SKM-1 treated with dmso at 0.1 percent for 144 hours (cell line): ENCODE measurements at regions not wholly inside any gene's neighbourhood (a gene's known extent, or its start where the extent isn't known, plus 50 kb on each side); places are given as distances from the start of the nearest gene placed in this dataset.
A peak's percentile ranks its signal among the peaks of the same experiment; 100 is the strongest.

ENCODE experiments used
- DNase-seq: peaks from one replicate; lab custom pipeline; 2025; ENCODE audit not compliant: unreplicated experiment; lab: John Stamatoyannopoulos, UW

DNA sequence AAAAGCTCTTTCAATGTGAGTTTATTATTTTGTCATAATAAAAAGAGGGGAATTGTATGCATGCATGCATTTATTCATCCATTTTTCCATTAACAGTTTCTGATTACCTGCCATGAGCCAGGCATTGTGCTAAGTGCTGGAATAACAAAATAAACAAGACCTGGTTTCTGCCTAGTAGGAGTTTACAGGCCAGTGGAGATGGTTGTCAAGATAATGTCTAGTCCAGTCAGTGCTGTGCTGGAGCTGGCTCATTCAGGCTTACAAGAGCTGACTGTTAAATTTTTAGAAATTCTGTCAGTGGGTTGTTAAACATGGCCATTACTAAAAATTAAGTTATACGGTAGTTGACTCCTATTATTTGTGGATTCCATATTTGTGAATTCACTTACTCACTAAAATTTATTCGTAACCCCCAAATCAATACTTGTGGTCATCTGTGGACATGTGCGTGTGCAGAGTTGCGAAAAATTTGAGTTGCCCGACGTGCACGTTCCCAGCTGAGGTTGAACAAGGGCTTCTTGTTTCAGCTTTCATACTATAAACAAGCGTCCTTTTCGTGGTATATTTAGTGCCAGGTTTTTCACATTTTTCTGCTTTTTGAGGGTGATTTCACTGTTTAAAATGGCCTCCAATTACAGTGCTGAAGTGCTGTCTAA, 172.3 kb upstream of the RPS6KA3 start:
- DNase-seq = no peak

GRCh38 chrX:20437683-20438082, 171.0 kb upstream of the RPS6KA3 start:
- DNase-seq = no peak

- DNase-seq = no peak
These were observed 169.2 kb upstream of the RPS6KA3 start for GRCh38 chrX:20435913-20436312.

DNA sequence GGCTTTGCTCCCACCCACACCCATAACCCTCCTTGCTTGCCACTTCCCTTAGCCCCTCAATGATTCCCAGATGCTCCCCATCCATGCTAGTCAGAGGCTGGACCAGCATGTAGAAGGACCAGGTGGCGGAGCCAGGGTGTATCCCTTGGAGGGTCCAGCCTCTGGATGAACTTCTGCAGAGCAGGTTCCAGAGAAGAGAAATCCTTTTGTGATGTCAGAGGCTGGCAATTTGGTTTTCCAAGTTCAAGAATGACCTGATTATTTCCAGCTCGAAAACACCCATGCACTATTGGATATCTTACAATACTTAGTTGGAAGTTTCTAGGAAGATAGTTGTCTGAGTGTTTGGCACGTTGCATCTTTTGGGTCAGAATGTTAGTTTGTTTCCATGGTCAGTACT, 168.3 kb upstream of the RPS6KA3 start:
- DNase-seq = no peak

DNA sequence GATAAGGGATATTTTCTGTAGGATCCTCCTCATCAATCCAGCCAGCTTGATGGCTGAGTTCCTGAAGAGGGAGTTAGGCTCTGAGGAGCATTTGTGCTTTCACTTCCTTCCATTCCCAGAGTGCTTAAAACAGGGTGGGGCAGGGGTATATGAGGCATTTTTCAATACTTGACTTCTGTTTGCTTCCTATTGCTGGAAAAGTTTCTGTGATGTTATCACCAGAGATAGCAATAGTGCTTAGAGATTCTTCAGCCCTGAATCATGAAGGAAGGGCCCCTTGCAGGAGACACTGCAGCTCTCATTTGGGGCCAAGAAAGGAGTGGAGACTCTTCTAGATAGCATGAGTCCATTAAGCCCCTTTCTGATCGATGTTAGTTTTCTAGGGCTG, 166.7 kb upstream of the RPS6KA3 start:
- no peak for DNase-seq

DNA sequence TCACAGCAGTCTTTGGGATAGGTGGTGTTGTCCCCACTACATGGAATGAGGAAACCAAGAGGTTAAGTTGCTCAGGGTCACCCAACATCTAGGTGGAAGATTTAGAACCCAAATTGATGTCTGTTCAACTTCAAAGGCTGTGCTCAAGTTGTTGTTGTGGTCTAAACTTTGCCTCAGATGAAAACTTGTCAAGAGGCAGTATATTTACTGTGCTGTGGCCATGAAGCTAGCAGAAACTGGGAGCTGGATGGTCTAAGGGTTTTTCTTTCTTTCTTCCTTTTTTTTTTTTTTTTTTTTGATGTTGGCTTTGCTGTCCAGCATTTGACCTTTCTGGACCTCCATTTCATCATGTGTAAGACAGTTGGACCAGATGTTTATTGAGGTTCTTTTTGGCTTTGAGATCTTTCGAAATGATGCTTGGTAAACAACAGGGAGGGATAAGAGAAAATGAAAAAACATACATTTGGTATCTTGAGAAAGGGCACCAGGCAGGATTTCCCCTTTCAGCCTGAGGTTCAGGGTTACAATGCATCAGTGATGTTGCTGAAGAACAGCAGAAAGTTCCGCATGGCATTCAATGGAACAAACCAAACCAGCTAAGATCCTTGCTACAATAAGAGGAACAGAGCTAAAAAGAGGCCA, 166.2 kb upstream of the RPS6KA3 start:
- peak; percentile 39 for DNase-seq

- DNase-seq = no peak
These were observed 165.3 kb upstream of the RPS6KA3 start for GRCh38 chrX:20432048-20432447.

DNA sequence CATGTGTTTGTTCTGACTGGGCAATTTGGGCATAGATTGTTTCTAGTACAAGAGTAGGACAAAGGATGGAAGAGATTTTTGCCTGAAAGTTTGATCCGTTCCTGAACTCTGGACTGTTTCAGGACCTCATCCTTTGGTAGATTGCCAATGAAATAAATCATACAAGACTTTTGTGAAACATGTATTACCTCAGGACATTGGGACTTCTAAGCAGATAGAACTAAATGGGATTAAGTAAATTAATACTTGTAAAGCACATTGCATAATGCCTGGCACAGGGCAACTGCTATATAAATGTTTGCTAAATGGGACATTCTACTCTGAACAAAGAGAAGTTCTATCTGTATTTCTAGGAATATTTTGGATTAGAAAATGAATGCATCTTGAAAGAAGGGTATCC, 164.8 kb upstream of the RPS6KA3 start:
- no peak for DNase-seq

DNA sequence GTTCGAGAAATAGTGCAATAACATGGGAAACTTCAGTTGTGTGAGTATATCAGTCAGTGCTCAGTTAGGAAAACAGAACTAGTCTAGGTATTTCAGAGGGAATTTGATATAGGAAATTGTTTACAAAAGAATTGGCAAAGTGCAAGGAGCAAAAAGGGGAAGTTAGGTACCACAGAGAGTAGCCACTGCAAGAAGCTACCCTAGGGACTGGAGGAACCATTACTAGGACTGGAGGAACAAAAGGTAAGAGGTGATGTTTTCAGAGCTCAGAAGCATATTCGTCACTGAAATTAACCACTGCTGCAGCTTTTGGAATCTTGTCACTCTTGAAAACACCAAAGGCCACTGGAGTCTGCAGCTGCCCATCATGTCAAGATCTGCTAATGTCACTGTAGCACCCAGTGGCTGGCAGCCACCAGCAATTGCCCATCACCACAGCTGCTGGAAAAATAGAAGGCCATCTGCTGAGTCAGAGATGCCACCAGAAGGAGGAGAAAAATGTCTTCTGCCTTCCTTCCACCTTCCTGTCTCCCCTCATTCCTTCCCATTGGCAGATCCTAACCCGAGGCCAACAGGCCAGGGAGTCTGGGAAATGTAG, 160.6 kb upstream of the RPS6KA3 start:
- peak; percentile 22 for DNase-seq

DNA sequence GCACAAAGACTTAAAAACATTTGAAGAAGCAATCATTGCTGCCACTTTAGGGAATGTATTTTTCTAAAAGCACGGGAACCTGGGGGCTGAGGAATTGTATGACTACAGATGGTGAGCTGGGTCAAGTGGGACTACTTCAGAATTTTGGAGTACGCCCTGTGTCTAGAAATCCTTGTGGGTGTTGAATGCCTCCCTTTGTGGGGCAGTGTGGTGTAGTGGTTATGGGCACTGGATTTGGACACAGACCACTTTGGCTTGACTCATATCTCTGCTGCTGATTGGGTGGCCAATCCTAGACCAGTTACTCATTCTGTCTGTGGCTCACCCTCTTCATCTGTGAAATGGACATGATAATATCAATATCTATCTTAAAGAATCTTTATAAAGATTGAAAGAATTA, 155.0 kb upstream of the RPS6KA3 start:
- DNase-seq = no peak

- no peak for DNase-seq
These were observed 154.6 kb upstream of the RPS6KA3 start for GRCh38 chrX:20421275-20421674.

DNA sequence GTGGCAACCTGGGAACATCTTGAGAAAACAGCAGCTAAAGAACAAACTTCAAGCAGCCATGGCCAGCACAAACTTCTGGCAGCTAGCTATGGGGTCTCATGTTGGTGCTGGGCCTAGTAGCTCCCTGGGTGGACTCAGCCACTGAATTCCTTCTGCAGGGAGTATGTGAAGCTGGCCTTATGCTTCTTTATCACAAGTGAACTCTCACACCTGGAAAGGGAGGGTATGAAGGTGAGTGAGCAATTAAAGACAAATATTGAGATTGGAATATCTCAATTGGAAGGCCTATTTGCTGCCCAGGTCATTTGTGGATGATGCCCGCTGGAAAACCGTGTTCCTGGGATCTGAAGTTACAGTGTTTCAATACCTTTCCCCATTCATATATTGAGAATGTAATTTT, 153.3 kb upstream of the RPS6KA3 start:
- DNase-seq = no peak

- no peak for DNase-seq
These were observed 151.9 kb upstream of the RPS6KA3 start for GRCh38 chrX:20418379-20419150.

DNA sequence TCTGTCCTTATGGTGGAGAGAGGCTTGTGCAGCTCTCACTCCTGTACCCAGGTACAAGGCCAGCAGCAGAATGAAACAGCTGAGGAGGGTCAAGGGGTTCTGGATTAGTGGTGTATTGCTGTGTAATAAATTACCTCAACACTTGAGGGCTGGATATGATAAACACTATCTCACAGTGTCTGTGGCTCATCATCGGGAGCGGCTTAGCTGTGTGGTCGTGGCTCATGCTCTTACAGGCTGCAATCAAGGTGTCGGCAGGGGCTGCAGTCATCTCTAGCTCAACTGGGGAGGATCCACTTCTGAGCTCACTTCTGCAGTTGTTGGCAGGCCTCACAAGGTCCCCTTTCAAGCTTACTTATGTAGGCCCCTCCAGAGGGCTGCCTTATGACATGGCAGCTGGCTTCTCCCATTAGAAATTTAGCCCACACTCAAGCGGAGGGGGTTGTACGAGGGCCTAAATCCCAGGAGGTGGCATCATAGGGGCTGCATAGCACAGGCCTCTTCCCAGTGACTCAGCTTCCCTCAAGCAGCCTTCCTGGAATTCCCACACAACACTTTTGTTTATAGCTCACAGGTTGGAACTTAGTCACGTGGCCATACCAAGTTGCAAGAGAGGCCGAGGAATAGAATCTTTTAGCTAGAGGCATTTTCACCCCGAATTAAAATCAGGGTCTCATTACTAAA, 148.2 kb upstream of the RPS6KA3 start:
- DNase-seq = no peak

GRCh38 chrX:20414066-20414465, 147.4 kb upstream of the RPS6KA3 start:
- DNase-seq = no peak

GRCh38 chrX:20412871-20413486, 146.3 kb upstream of the RPS6KA3 start:
- DNase-seq = peak; percentile 24

DNA sequence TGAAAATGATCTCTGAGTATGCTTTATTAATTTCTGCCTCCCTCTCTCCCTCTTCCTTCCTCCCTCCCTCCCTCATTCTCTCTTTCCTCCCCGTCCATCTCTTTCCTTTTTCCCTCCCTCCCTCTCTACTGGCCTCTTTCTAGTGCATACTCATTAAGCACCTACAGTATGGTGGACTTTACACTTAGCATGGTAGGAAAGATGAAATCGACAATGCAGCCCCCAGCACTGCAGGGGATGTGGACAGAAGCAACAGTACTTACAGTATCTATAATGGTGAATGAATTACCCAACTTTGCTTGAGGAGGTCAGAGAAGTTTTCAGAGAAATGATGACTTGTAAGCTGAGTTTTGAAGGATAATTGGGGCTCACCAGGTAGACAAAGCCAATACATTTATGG, 143.8 kb upstream of the RPS6KA3 start:
- no peak for DNase-seq

DNA sequence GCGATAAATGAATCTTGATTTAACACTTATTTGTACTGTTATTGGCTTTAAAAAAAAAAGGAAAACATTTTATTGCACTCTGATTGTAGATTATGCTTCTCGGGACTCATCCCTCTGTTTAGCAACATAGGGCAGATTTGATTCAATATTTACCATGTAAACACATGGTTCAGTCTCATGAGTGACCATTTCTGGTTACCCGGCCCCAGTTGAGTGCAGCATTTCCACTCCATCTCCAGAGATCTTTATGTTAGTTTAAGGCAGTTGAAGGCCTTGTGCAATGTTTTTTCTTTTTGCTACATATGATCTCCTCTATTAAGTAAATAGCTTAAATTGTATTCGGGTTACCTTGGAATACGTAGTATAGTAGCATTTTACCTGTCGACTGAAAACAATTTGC, 143.3 kb upstream of the RPS6KA3 start:
- DNase-seq = no peak

- no peak for DNase-seq
These were observed 136.2 kb upstream of the RPS6KA3 start for GRCh38 chrX:20402956-20403355.

DNA sequence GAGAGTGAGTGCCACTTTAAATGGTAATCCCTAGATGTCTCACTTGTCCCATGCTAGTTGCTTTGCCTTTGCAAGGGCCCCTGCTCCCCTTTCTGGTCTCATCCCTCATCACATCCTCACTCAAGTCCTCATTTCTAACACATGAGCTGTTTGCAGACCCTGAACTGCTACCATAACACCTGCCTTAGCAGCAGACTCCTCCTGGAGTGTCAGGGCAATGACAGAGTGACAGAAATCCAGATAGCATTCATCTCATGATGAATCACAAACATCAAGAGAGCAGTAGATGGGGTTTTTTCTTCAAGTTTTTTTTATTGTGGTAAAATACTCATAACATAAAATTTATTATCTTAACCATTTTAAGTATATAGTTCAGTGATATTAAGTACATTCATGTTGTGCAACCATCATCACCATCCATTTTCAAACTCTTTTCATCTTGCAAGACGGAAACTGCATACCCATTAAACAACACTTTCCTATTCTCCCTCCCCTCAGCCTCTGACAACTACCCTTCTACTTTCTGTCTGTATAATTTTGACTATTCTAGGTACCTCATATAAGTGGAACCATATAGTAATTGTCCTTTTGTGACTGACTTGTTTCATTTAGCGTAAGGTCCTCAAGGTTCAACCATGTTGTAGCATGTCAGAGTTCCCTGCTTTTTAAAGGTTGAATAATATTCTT, 133.2 kb upstream of the RPS6KA3 start:
- no peak for DNase-seq
